ENCODE measurements at regions not wholly inside any gene's neighbourhood (a gene's known extent, or its start where the extent isn't known, plus 50 kb on each side); places are given as distances from the start of the nearest gene placed in this dataset.
"Not testable (repeated sequence)": the region's sequence is repeated elsewhere in the genome, so short reads cannot be mapped to it uniquely, and the experiment has no call there.

DNA sequence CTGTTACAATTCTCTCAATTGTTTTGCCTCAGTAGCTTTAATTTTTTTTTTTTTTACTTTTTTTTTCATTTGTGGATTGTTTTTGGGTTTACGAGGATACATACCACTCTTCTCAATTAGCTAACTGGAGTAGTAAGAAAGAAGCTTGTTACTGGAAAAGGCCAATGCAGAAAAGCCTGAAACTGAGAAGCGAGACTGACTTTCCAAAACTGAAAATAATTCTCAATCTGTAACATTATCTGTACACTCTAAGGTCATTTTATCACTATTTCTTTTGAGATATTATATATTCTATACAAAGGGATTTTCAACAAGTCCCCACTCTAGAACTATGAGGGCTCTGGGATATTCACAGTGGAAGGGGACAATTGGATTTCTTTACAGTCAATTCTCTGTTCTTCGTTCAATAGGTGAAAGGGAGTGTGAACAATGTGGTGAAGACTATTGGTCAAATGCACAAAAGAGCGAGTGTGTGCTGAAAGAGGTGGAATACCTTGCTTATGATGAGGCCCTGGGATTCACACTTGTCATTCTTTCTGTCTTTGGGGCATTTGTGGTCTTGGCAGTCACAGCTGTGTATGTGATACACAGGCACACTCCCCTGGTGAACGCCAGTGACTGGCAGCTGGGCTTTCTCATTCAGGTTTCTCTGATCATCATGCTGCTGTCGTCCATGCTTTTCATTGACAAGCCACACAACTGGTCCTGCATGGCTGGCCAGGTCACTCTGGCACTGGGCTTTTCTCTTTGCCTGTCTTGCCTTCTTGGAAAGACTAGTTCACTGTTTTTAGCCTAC is 83.9 kb upstream of the KCNAB1 start:
- 84 to 89% (median 86%) methylated on average over 6 of the region's 6 CpGs for WGBS, 4 donors
- Histone ChIP-seq H3K4me1 (no peaks in the 10 kb centered on the region), H3K36me3 (no peaks in the 10 kb centered on the region), H3K4me3 (no peak overlapping the region), H3K27me3 (no peaks in the 10 kb centered on the region), H3K27ac (no peak overlapping the region), H3K9me3 (no peaks in the 10 kb centered on the region)
- intact Hi-C loops (cut with DNase I): no loop called here
- no peak for DNase-seq
- ATAC-seq: no peak
- no peak for TF ChIP-seq POLR2A (IDR thresholded peaks at IDR 0.05)
- TF ChIP-seq, protein P1, sequence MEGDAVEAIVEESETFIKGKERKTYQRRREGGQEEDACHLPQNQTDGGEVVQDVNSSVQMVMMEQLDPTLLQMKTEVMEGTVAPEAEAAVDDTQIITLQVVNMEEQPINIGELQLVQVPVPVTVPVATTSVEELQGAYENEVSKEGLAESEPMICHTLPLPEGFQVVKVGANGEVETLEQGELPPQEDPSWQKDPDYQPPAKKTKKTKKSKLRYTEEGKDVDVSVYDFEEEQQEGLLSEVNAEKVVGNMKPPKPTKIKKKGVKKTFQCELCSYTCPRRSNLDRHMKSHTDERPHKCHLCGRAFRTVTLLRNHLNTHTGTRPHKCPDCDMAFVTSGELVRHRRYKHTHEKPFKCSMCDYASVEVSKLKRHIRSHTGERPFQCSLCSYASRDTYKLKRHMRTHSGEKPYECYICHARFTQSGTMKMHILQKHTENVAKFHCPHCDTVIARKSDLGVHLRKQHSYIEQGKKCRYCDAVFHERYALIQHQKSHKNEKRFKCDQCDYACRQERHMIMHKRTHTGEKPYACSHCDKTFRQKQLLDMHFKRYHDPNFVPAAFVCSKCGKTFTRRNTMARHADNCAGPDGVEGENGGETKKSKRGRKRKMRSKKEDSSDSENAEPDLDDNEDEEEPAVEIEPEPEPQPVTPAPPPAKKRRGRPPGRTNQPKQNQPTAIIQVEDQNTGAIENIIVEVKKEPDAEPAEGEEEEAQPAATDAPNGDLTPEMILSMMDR (IDR thresholded peaks at IDR 0.05): no peak

DNA sequence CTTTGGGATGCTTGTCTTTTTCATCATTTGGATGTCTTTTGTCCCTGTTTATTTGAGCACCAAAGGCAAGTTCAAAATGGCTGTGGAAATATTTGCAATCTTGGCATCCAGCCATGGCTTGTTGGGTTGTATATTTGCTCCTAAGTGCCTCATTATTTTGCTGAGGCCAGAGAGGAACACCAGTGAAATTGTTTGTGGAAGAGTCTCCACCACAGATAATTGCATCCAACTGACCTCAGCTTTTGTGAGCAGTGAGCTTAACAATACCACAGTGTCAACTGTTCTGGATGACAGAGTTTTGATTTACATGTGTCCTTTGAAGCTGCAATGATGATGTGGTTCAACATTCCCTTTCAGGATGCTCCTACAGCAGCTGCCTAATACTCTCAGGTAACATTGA is 83.0 kb upstream of the KCNAB1 start:
- Histone ChIP-seq H3K27ac (no peak overlapping the region), H3K4me3 (no peak overlapping the region), H3K4me1 (no peaks in the 10 kb centered on the region), H3K36me3 (no peaks in the 10 kb centered on the region), H3K27me3 (no peaks in the 10 kb centered on the region), H3K9me3 (no peaks in the 10 kb centered on the region)
- ATAC-seq: no peak
- DNase-seq: no peak
- TF ChIP-seq, protein P1 (IDR thresholded peaks at IDR 0.05): no peak
- no peak for TF ChIP-seq POLR2A (IDR thresholded peaks at IDR 0.05)
- intact Hi-C loops (cut with DNase I): no loop called here

DNA sequence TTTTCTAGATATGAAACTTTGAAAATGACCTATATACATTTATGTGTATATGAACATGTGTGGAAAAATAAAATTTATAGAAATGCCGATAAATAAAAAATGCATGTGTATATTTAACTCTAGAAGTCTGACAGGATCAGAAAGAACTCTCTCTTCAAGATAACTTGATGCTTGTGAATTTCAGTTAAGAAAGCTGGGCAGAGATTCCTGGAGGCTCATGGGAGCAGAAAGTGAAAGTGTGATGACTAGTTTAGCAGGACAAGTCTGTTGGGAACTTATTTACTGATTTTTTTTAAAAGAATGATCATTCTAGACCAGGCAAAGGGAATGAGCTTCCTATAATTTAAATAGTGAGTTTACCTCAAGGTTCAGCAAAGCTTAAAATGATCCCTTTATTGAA is 81.5 kb upstream of the KCNAB1 start:
- Histone ChIP-seq H3K27ac (no peak overlapping the region), H3K36me3 (no peaks in the 10 kb centered on the region), H3K9me3 (no peaks in the 10 kb centered on the region), H3K4me3 (no peak overlapping the region), H3K27me3 (no peaks in the 10 kb centered on the region), H3K4me1 (no peaks in the 10 kb centered on the region)
- DNase-seq (no peak), ATAC-seq (no peak)
- intact Hi-C loops (cut with DNase I): no loop called here
- no peak for TF ChIP-seq POLR2A (IDR thresholded peaks at IDR 0.05)
- TF ChIP-seq, protein P1 (IDR thresholded peaks at IDR 0.05): no peak
- 74 to 90% (median 79%) methylated on average over 1 of the region's 1 CpG for WGBS, 4 donors

DNA sequence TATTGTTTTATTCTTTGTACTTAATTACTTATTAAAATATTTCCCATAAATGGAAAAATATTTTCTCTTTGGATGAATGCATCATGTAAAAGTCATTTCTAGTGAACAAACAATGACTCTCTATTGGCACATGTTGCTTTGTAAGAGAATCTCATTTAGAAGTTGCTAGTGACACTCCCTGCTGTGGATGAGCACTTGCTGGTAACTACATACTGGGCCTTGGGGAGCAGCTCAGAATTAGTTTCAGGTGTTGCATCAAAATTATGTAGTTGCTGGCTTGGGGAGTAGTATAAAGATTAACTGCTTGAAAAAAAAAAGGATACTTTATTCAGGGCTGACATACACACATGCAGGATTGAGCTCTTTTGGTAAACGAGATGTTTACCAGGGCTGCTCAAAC is 80.3 kb upstream of the KCNAB1 start:
- H3K4me1 ChIP-seq: no peaks in the 10 kb centered on the region
- ATAC-seq: no peak
- H3K9me3 ChIP-seq: no peaks in the 10 kb centered on the region
- no peak overlapping the region for H3K27ac ChIP-seq
- TF ChIP-seq POLR2A (IDR thresholded peaks at IDR 0.05): no peak
- TF ChIP-seq, protein P1 (IDR thresholded peaks at IDR 0.05): no peak
- intact Hi-C loops (cut with DNase I): loop anchor here in 8 of 10 donors (5.0 to 10.0 kb wide), 5 partner anchors 105 to 495 kb away; no protein-coding TSS in a partner anchor
- DNase-seq: no peak
- H3K27me3 ChIP-seq: no peaks in the 10 kb centered on the region
- 64 to 92% (median 78%) methylated on average over 1 of the region's 1 CpG for WGBS, 4 donors
- H3K4me3 ChIP-seq: no peak overlapping the region
- no peaks in the 10 kb centered on the region for H3K36me3 ChIP-seq

DNA sequence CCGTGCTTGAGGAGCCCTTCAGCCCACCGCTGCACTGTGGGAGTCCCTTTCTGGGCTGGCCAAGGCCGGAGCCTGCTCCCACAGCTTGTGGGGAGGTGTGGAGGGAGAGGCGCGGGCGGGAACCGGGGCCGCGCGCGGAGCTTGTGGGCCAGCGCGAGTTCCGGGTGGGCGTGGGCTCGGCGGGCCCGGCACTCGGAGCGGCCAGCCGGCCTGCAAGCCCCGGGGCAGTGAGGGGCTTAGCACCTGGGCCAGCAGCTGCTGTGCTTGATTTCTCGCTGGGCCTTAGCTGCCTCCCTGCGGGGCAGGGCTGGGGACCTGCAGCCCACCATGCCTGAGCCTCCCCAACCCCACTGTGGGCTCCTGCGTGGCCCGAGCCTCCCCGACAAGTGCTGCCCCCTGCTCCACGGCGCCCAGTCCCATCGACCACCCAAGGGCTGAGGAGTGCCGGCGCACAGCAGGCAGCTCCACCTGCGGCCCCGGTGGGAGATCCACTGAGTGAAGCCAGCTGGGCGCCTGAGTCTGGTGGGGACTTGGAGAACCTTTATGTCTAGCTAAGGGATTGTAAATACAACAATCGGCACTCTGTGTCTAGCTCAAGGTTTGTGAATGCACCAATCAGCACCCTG is 79.0 kb upstream of the KCNAB1 start:
- not testable (repeated sequence) for H3K27me3 ChIP-seq, H3K27ac ChIP-seq, ATAC-seq, DNase-seq, H3K4me1 ChIP-seq, H3K36me3 ChIP-seq, H3K9me3 ChIP-seq, H3K4me3 ChIP-seq
- intact Hi-C loops (cut with DNase I): loop anchor here in 8 of 10 donors (5.0 to 10.0 kb wide), 5 partner anchors 103 to 493 kb away; no protein-coding TSS in a partner anchor
- WGBS, 4 donors: 94 to 96% (median 96%) methylated on average over 23 to 36 of the region's 36 CpGs

DNA sequence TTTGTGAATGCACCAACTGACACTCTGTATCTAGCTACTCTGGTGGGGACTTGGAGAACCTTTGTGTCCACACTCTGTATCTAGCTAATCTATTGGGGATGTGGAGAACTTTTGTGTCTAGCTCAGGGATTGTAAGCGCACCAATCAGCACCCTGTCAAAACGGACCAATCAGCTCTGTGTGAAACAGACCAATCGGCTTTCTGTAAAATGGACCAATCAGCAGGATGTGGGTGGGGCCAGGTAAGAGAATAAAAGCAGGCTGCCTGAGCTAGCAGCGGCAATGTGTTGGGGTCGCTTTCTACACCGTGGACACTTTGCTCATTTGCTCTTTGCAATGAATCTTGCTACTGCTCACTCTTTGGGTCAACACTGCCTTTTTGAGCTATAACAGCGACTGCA is 78.5 kb upstream of the KCNAB1 start:
- ATAC-seq, H3K36me3 ChIP-seq, H3K9me3 ChIP-seq, H3K4me3 ChIP-seq, H3K4me1 ChIP-seq, H3K27me3 ChIP-seq, H3K27ac ChIP-seq, DNase-seq: not testable (repeated sequence)
- intact Hi-C loops (cut with DNase I): loop anchor here in 8 of 10 donors (5.0 to 10.0 kb wide), 5 partner anchors 103 to 493 kb away; no protein-coding TSS in a partner anchor
- 88 to 94% (median 89%) methylated on average over 7 of the region's 7 CpGs for WGBS, 4 donors

Data from heart left ventricle (tissue), 16 donors.